GM13977 (cell line): ENCODE measurements at regions not wholly inside any gene's neighbourhood (a gene's known extent, or its start where the extent isn't known, plus 50 kb on each side); places are given as distances from the start of the nearest gene placed in this dataset.

Source experiments
- DNase-seq: peaks from one replicate; pipeline ENCODE4 v3.0.0; 2012; ENCODE audit warnings: low spot score
- CTCF ChIP-seq: IDR thresholded peaks from 2 replicates; pipeline ENCODE4 v1.5.1; 2012; ENCODE audit warnings: mild to moderate bottlenecking, control low read depth; ENCODE audit not compliant: insufficient read depth; ENCODE audit errors: extremely low read depth, missing control alignments
- in situ Hi-C: fragments of 300-500 bp; cut with MboI; formaldehyde crosslinking; loops from one replicate; pipeline ENCODE4 v1.12.0; 2022; ENCODE audit warnings: low sequenced_read_pairs, low pct_unique_long_range_greater_than_20kb, mixed read lengths, inconsistent platforms; ENCODE audit not compliant: unreplicated experiment

- no peak for TF ChIP-seq CTCF
- in situ Hi-C loops = no loop called here
These were observed 486.2 kb downstream of the IGSF11 start for GRCh38 chr3:118548434-118548833.

GRCh38 chr3:118550122-118550521 is 484.5 kb downstream of the IGSF11 start:
- no peak for DNase-seq
- TF ChIP-seq CTCF = no peak
- in situ Hi-C loops = no loop called here

More at GRCh38 chr3:118548434-118548833, 486.2 kb downstream of the IGSF11 start:
- DNase-seq = no peak

- DNase-seq = no peak
- in situ Hi-C loops = no loop called here
- TF ChIP-seq CTCF = no peak
These were observed 484.1 kb downstream of the IGSF11 start for GRCh38 chr3:118550556-118550955.

GRCh38 chr3:118554148-118554838 is 480.4 kb downstream of the IGSF11 start:
- no peak for TF ChIP-seq CTCF
- no peak for DNase-seq
- in situ Hi-C loops = no loop called here

GRCh38 chr3:118556983-118557382 is 477.7 kb downstream of the IGSF11 start:
- TF ChIP-seq CTCF = no peak
- in situ Hi-C loops = no loop called here
- no peak for DNase-seq

- DNase-seq = no peak
- in situ Hi-C loops = no loop called here
- TF ChIP-seq CTCF = no peak
These were observed 477.1 kb downstream of the IGSF11 start for GRCh38 chr3:118557513-118557912.
